SK-N-MC (cell line): ENCODE measurements at regions not wholly inside any gene's neighbourhood (a gene's known extent, or its start where the extent isn't known, plus 50 kb on each side); places are given as distances from the start of the nearest gene placed in this dataset.

Source experiments
- EZH2 ChIP-seq: fragments of 200-600 bp; sonication (generic); IDR thresholded peaks from one replicate; pipeline ENCODE4 v1.6.1; 2017; ENCODE audit warnings: antibody characterized with exemption
- POLR2AphosphoS5 ChIP-seq: IDR thresholded peaks from 2 replicates; pipeline ENCODE4 v1.6.1; 2012; ENCODE audit warnings: mild to moderate bottlenecking, low read depth, low read length, borderline replicate concordance

DNA sequence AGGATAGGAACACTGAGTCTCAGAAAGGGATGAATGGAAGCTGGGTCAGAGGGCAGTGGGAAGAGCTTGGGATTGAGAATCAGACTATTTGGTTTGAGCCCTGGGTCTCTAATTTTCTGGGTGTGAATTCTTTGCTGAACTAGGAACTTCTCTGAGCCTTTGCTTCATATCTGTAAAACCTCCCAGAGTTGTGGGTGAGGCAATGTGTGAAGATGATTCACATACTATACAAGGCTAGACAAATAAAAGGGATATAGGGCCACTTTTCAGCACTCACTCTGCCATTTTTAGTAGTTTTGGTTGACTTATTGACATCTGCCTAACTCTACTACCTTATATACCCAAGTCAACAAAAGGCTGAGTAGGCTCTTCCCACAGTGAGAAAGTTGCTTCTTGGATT lies 77.7 kb upstream of the JUN start:
- TF ChIP-seq EZH2 (no peak), POLR2AphosphoS5 (no peak)
